OCI-LY1 (cell line): ENCODE measurements at regions not wholly inside any gene's neighbourhood (a gene's known extent, or its start where the extent isn't known, plus 50 kb on each side); places are given as distances from the start of the nearest gene placed in this dataset.

Experiments
- EZH2 ChIP-seq: fragments of 200-600 bp; sonication (generic), shearing (Covaris generic); IDR thresholded peaks from 2 replicates; pipeline ENCODE4 v1.8.0; 2017; ENCODE audit warnings: borderline replicate concordance, mixed run types, mild to moderate bottlenecking, antibody characterized with exemption, low read length, moderate library complexity, mixed read lengths
- TF ChIP-seq, protein P1 (sequence below): fragments of 200-600 bp; sonication (generic), shearing (Covaris generic); IDR thresholded peaks from 2 replicates; pipeline ENCODE4 v1.5.1; 2017; ENCODE audit warnings: mild to moderate bottlenecking, antibody characterized with exemption, low read length, moderate library complexity, mixed read lengths

- TF ChIP-seq, protein P1, sequence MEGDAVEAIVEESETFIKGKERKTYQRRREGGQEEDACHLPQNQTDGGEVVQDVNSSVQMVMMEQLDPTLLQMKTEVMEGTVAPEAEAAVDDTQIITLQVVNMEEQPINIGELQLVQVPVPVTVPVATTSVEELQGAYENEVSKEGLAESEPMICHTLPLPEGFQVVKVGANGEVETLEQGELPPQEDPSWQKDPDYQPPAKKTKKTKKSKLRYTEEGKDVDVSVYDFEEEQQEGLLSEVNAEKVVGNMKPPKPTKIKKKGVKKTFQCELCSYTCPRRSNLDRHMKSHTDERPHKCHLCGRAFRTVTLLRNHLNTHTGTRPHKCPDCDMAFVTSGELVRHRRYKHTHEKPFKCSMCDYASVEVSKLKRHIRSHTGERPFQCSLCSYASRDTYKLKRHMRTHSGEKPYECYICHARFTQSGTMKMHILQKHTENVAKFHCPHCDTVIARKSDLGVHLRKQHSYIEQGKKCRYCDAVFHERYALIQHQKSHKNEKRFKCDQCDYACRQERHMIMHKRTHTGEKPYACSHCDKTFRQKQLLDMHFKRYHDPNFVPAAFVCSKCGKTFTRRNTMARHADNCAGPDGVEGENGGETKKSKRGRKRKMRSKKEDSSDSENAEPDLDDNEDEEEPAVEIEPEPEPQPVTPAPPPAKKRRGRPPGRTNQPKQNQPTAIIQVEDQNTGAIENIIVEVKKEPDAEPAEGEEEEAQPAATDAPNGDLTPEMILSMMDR: no peak
- no peak for TF ChIP-seq EZH2
These were observed 153.2 kb upstream of the FGF10 start for GRCh38 chr5:44542470-44542869.
